Osteoblast (primary cell): ENCODE measurements at regions not wholly inside any gene's neighbourhood (a gene's known extent, or its start where the extent isn't known, plus 50 kb on each side); places are given as distances from the start of the nearest gene placed in this dataset.

ENCODE experiments used
- DNase-seq: peaks from one replicate; pipeline ENCODE4 v3.0.0; 2011; ENCODE audit warnings: low spot score, mixed read lengths; ENCODE audit not compliant: insufficient read length; ENCODE audit errors: missing footprints
- H2AFZ ChIP-seq: 2 replicates; pipeline ENCODE4 v1.6.0; 2011; ENCODE audit warnings: mild to moderate bottlenecking, low read length
- H3K27ac ChIP-seq: 2 replicates; pipeline ENCODE4 v1.5.1; 2011; ENCODE audit warnings: mild to moderate bottlenecking, low read depth, low read length, moderate library complexity
- H3K27me3 ChIP-seq: 2 replicates; pipeline ENCODE4 v1.6.0; 2012; ENCODE audit warnings: mild to moderate bottlenecking, control low read depth, inconsistent platforms, low read length, moderate library complexity; ENCODE audit not compliant: insufficient read depth
- H3K36me3 ChIP-seq: 2 replicates; pipeline ENCODE4 v1.5.1; 2011; ENCODE audit warnings: mild to moderate bottlenecking, low read length, control low read depth, moderate library complexity; ENCODE audit not compliant: insufficient read depth
- H3K4me1 ChIP-seq: 2 replicates; pipeline ENCODE4 v1.5.1; 2011; ENCODE audit warnings: mild to moderate bottlenecking, low read length, control low read depth, moderate library complexity; ENCODE audit not compliant: insufficient read depth
- H3K4me2 ChIP-seq: 2 replicates; pipeline ENCODE4 v1.6.0; 2011; ENCODE audit warnings: mild to moderate bottlenecking, low read length; ENCODE audit not compliant: insufficient read depth
- H3K4me3 ChIP-seq: fragments of 200-600 bp; sonication (generic); 3 replicates; pipeline ENCODE4 v1.5.1; 2012; ENCODE audit warnings: mild to moderate bottlenecking, low read length, inconsistent platforms; ENCODE audit not compliant: insufficient read depth
- H3K79me2 ChIP-seq: 2 replicates; pipeline ENCODE4 v1.6.0; 2012; ENCODE audit warnings: mild to moderate bottlenecking, low read length, control low read depth, inconsistent platforms; ENCODE audit not compliant: insufficient read depth
- H3K9me3 ChIP-seq: 2 replicates; pipeline ENCODE4 v1.5.1; 2011; ENCODE audit warnings: low read depth, low read length, control low read depth
- H4K20me1 ChIP-seq: 2 replicates; pipeline ENCODE4 v1.6.0; 2012; ENCODE audit warnings: mild to moderate bottlenecking, low read length, control low read depth; ENCODE audit not compliant: insufficient read depth
- TF ChIP-seq, protein P1 (sequence below): IDR thresholded peaks from 2 replicates; pipeline ENCODE4 v1.5.1; 2011; ENCODE audit warnings: mild to moderate bottlenecking, low read depth, low read length, moderate library complexity; ENCODE audit errors: extremely low read depth

DNA sequence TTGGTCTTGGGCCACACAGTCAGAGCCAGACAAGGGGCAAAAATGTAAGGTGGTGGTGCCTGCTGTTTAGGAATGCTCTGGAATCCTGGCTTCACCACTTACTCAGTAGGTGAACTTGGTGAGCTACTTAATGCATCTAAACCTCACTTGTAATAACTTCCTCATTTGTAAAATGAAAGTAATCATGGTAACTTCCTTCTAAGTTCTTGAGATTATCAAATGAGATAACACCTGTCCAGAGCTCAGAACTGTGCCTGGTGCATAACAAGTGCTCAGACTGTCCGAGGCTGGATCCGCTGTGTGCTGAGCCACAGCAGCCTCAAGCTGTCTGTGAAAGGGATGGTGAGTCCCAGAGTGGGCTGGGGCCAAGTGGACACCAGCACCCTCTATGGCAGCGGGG lies 62.8 kb upstream of the KY start:
- Histone ChIP-seq H3K4me1 (peaks cover 36% of the 10 kb centered on the region), H3K36me3 (no peaks in the 10 kb centered on the region), H3K79me2 (no peaks in the 10 kb centered on the region), H3K27me3 (no peaks in the 10 kb centered on the region), H4K20me1 (no peaks in the 10 kb centered on the region), H3K4me3 (no peak overlapping the region), H3K9me3 (no peaks in the 10 kb centered on the region), H3K4me2 (no peak overlapping the region), H3K27ac (no peak overlapping the region), H2AFZ (no peak overlapping the region)
- TF ChIP-seq, protein P1, sequence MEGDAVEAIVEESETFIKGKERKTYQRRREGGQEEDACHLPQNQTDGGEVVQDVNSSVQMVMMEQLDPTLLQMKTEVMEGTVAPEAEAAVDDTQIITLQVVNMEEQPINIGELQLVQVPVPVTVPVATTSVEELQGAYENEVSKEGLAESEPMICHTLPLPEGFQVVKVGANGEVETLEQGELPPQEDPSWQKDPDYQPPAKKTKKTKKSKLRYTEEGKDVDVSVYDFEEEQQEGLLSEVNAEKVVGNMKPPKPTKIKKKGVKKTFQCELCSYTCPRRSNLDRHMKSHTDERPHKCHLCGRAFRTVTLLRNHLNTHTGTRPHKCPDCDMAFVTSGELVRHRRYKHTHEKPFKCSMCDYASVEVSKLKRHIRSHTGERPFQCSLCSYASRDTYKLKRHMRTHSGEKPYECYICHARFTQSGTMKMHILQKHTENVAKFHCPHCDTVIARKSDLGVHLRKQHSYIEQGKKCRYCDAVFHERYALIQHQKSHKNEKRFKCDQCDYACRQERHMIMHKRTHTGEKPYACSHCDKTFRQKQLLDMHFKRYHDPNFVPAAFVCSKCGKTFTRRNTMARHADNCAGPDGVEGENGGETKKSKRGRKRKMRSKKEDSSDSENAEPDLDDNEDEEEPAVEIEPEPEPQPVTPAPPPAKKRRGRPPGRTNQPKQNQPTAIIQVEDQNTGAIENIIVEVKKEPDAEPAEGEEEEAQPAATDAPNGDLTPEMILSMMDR = no peak
- no peak for DNase-seq

DNA sequence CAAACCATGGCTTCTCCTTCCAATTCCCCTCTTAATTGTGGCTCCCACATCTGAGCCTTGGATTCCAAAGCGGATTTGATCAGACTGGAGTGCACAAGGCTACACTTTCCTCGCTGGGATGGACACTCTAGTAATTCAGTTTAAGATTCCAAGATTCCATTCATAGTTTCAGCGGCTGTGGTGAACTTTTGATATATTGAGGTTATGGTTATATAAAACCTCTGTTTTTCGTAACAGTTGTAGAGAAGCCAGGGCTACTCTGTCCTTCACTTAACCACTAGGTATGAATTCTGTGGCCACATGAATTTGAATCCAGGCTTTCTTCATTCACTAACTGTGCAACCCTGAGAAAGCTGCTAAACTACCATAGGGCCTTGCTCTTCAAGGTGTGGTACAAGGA lies 67.9 kb upstream of the KY start:
- H3K36me3 ChIP-seq = no peaks in the 10 kb centered on the region
- peak overlapping the region; percentile 31 for H3K27ac ChIP-seq
- no peak for DNase-seq
- TF ChIP-seq, protein P1 = no peak
- H3K4me2 ChIP-seq = peak overlapping the region; percentile 58
- H3K79me2 ChIP-seq = no peaks in the 10 kb centered on the region
- no peaks in the 10 kb centered on the region for H3K9me3 ChIP-seq
- peaks cover 13% of the 10 kb centered on the region for H3K4me1 ChIP-seq
- peak overlapping the region; percentile 48 for H2AFZ ChIP-seq
- H3K4me3 ChIP-seq = no peak overlapping the region
- no peaks in the 10 kb centered on the region for H4K20me1 ChIP-seq
- H3K27me3 ChIP-seq = no peaks in the 10 kb centered on the region

DNA sequence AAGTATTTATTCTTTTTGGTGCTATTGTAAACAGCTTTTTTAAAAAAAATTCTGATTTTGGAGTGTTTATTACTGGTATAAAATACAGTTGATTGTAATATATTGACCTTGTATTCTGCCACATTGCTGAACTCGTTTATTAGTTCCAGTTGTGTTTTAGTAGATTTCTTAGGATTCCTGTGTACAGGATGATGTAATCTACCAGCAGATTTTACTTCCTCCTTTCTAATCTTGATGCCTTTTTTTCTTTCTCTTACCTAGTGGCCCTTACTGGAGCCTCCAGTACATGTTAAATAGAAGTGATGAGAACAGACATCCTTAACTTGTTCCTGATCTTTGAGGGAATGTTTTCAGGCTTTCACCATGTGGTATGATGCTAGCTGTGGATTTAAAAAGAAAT lies 70.4 kb upstream of the KY start:
- H3K4me3 ChIP-seq = no peak overlapping the region
- no peak overlapping the region for H3K27ac ChIP-seq
- no peak overlapping the region for H3K4me2 ChIP-seq
- DNase-seq = no peak
- no peaks in the 10 kb centered on the region for H3K36me3 ChIP-seq
- H3K4me1 ChIP-seq = peaks cover 13% of the 10 kb centered on the region
- no peaks in the 10 kb centered on the region for H3K27me3 ChIP-seq
- no peak overlapping the region for H2AFZ ChIP-seq
- no peaks in the 10 kb centered on the region for H3K9me3 ChIP-seq
- H3K79me2 ChIP-seq = no peaks in the 10 kb centered on the region
- TF ChIP-seq, protein P1 = no peak
- no peaks in the 10 kb centered on the region for H4K20me1 ChIP-seq

DNA sequence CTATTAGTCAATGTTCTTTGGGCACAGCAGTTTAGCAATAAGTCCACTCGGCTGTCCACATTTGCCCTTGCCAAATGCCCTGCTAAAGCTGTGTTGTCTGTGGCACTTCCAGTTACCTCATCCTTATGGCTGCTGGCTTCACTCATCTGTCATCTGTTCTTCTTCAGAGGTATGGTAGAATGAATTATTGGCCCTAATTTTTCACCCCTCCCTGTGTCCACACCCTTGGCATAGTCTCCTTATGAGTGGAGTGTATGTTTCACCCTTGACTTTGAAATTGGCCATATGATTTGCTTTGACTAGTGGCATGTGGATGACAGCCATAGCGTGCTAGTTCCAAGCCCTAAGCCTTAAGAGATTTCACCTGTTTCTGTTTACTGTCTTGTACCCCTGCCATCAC lies 72.1 kb upstream of the EPHB1 start:
- DNase-seq = no peak
- Histone ChIP-seq H3K4me1 (peaks cover 12% of the 10 kb centered on the region), H3K27me3 (no peaks in the 10 kb centered on the region), H2AFZ (no peak overlapping the region), H3K79me2 (no peaks in the 10 kb centered on the region), H3K36me3 (no peaks in the 10 kb centered on the region), H3K9me3 (no peaks in the 10 kb centered on the region), H3K4me2 (no peak overlapping the region), H3K4me3 (no peak overlapping the region), H3K27ac (no peak overlapping the region), H4K20me1 (no peaks in the 10 kb centered on the region)
- TF ChIP-seq, protein P1 = no peak
